GM13977 (cell line): ENCODE measurements at regions not wholly inside any gene's neighbourhood (a gene's known extent, or its start where the extent isn't known, plus 50 kb on each side); places are given as distances from the start of the nearest gene placed in this dataset.

Source experiments
- DNase-seq: peaks from one replicate; pipeline ENCODE4 v3.0.0; 2012; ENCODE audit warnings: low spot score
- CTCF ChIP-seq: IDR thresholded peaks from 2 replicates; pipeline ENCODE4 v1.5.1; 2012; ENCODE audit warnings: mild to moderate bottlenecking, control low read depth; ENCODE audit not compliant: insufficient read depth; ENCODE audit errors: extremely low read depth, missing control alignments
- in situ Hi-C: fragments of 300-500 bp; cut with MboI; formaldehyde crosslinking; loops from one replicate; pipeline ENCODE4 v1.12.0; 2022; ENCODE audit warnings: low sequenced_read_pairs, low pct_unique_long_range_greater_than_20kb, mixed read lengths, inconsistent platforms; ENCODE audit not compliant: unreplicated experiment

- DNase-seq = no peak
- in situ Hi-C loops = no loop called here
- TF ChIP-seq CTCF = no peak
These were observed 796.4 kb downstream of the PCDH7 start for GRCh38 chr4:31516520-31516919.

DNA sequence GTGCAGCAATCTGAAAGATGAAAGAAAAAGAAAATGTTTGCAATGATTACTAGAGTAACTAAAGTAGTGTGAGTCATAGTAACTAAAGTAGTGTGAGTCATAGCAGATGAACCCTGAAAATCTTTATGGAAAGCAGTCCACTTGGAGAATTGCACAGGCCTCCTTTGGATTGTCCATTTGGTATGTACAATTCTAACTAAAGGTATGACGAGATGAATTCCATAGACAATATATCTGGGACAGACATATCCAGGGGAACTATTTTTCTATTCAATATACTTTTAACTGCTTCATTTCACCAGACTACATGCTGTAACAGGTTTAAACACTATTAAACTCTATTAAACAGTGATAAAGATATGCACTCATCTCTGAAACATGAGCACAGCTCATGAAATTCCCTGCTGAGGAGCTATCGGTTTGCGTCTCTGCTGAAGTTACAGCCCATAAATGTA is 798.7 kb downstream of the PCDH7 start:
- no peak for DNase-seq
- in situ Hi-C loops = no loop called here
- TF ChIP-seq CTCF = no peak

DNA sequence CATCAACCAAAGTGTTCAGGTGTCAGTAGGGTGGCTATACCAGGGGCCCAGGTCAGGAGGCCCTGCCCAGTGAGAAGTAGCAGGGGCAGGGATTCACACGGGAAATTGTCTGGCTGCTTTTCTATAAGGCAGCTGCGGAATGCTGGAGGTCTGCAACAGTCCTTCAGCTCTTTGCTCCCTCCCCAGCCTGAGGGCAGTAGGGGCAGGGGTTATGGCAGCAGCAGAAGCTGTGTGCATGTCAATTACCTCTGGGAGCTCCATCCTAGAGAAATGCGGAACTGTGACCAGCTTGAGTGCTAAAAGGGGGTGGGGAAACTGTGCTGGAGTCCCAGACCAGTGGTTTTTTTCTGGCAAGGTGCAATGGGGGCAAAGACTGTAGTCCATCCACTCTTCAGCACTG is 810.4 kb downstream of the PCDH7 start:
- in situ Hi-C loops = no loop called here
- TF ChIP-seq CTCF = no peak
- no peak for DNase-seq

DNA sequence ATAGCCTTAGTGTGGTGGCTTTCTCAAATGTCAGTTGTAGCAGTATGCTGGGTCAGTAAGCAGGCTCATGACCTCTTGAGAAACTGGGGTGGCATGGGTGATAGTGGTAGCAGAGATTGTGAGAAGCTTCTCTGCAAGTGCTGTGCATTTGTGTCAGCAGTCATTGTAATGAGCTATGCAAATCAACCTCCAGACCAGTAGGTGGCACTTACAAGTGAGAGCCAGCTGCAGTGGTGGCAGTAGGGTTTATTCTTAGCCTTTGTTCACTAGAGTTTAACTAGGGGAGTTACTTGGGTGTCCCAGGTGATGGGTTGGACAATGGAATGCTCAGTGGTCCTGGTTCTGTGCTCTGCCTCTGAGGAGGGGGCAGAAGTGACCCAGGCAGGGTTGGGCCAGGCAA is 818.7 kb downstream of the PCDH7 start:
- no peak for DNase-seq
- in situ Hi-C loops = no loop called here
- TF ChIP-seq CTCF = no peak

DNA sequence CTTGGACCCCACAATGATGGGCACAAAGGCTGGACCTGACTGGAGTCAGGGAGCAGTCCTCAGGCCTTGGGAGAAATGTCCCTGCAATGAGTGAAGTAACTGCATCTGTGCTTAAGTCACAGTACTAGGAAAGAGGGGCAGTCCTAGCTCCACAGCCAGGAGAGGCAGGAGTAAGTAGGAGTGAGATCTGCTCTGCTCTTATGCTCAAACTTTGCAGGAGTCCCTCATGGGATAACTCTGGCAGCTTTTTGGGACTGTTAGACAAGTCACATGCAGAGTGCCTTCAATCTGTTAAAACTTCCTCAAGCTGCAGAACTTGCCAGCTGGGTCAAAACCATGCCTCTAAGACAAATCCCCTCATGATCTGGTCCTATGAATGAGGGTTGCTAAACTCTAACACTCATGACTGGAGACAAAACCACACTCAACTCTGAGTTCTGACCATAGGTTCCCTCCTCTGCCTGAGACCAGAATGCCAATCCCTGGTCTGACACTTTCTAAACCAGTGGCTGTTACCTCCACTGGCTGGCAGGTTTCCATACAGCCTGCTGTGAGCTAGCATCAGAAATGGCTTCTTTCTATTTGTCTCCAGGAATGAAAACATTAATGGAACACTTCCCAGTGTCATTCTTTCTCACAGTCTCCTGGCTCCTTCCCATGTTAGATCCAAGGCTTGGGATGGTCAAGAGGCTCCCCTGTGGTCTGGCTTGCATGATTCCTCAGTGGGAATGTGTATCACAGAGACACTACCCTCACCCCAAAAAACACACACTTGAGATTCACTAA is 819.3 kb downstream of the PCDH7 start:
- in situ Hi-C loops = no loop called here
- no peak for TF ChIP-seq CTCF
- no peak for DNase-seq

DNA sequence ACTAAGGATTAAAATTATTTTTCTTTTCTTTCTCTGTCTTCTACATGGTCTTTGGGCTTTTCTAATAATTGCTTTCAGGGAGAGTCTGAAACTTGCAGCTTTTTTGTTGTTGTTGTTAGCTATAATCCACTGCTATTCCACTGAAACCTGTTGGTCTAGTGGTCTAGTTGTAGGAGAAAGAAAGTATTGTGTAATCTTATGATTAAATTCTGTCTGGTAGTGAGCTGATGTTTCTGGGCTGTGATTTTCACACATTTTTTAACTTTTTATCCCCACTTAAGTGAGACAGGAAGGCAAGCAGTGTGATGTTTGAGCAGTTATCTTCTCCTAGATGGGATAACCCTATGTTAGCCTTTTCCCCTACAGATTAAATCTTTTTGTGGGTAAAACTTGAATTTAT is 825.2 kb downstream of the PCDH7 start:
- no peak for TF ChIP-seq CTCF
- in situ Hi-C loops = no loop called here
- no peak for DNase-seq
